WI38 (cell line): ENCODE measurements at regions not wholly inside any gene's neighbourhood (a gene's known extent, or its start where the extent isn't known, plus 50 kb on each side); places are given as distances from the start of the nearest gene placed in this dataset.

ENCODE experiments used
- H3K4me3 ChIP-seq: 2 replicates; pipeline ENCODE4 v1.5.1; 2011; ENCODE audit warnings: low read depth, mild to moderate bottlenecking, control low read depth, low read length
- CTCF ChIP-seq: IDR thresholded peaks from 2 replicates; pipeline ENCODE4 v1.5.1; 2012; ENCODE audit warnings: low read depth, mild to moderate bottlenecking, control low read depth, low read length

GRCh38 chr6:48775157-48775556 lies 664.2 kb upstream of the PTCHD4 start:
- no peak overlapping the region for H3K4me3 ChIP-seq
- TF ChIP-seq CTCF = no peak

GRCh38 chr6:48774276-48774675 lies 663.3 kb upstream of the PTCHD4 start:
- H3K4me3 ChIP-seq = no peak overlapping the region
- TF ChIP-seq CTCF = no peak

- H3K4me3 ChIP-seq = no peak overlapping the region
- TF ChIP-seq CTCF = no peak
These were observed 655.4 kb upstream of the PTCHD4 start for GRCh38 chr6:48766349-48766748.

GRCh38 chr6:48765352-48765961 lies 654.5 kb upstream of the PTCHD4 start:
- no peak overlapping the region for H3K4me3 ChIP-seq

GRCh38 chr6:48764286-48765044 lies 653.5 kb upstream of the PTCHD4 start:
- H3K4me3 ChIP-seq = no peak overlapping the region
- no peak for TF ChIP-seq CTCF

More at GRCh38 chr6:48765352-48765961, 654.5 kb upstream of the PTCHD4 start:
- peak; percentile 52 for TF ChIP-seq CTCF

- TF ChIP-seq CTCF = no peak
- no peak overlapping the region for H3K4me3 ChIP-seq
These were observed 646.7 kb upstream of the PTCHD4 start for GRCh38 chr6:48757661-48758060.

GRCh38 chr6:48755315-48755714 lies 644.3 kb upstream of the PTCHD4 start:
- no peak overlapping the region for H3K4me3 ChIP-seq
- no peak for TF ChIP-seq CTCF
